ENCODE measurements at regions not wholly inside any gene's neighbourhood (a gene's known extent, or its start where the extent isn't known, plus 50 kb on each side); places are given as distances from the start of the nearest gene placed in this dataset.

- ATAC-seq (no peak), DNase-seq (no peak)
These were observed 56.8 kb upstream of the CPEB4 start for GRCh38 chr5:173831196-173831914.

- ATAC-seq (no peak), DNase-seq (no peak)
These were observed 55.8 kb upstream of the CPEB4 start for GRCh38 chr5:173832386-173832785.

GRCh38 chr5:173833196-173833985 is 54.8 kb upstream of the CPEB4 start:
- no peak for DNase-seq

GRCh38 chr5:173834071-173834771 is 53.9 kb upstream of the CPEB4 start:
- ATAC-seq, result no peak
- no peak for DNase-seq

More at GRCh38 chr5:173833196-173833985, 54.8 kb upstream of the CPEB4 start:
- no peak for ATAC-seq

- DNase-seq (no peak), ATAC-seq (no peak)
These were observed 53.0 kb upstream of the CPEB4 start for GRCh38 chr5:173835131-173835530.

GRCh38 chr5:173835661-173836060 is 52.5 kb upstream of the CPEB4 start:
- DNase-seq, result no peak

GRCh38 chr5:173837654-173838053 is 50.5 kb upstream of the CPEB4 start:
- DNase-seq, result no peak
- ATAC-seq, result no peak

More at GRCh38 chr5:173835661-173836060, 52.5 kb upstream of the CPEB4 start:
- ATAC-seq, result no peak

Measured in stimulated activated naive CD8-positive, alpha-beta T cell treated with anti-CD3 and anti-CD28 coated beads, Interleukin-15, Interleukin-2, amounts not matched to agents 100 U/mL and 50 U/mL, for 24 hours (primary cell).